HEK293T (cell line): ENCODE measurements at regions not wholly inside any gene's neighbourhood (a gene's known extent, or its start where the extent isn't known, plus 50 kb on each side); places are given as distances from the start of the nearest gene placed in this dataset.

Experiments
- ARNT ChIP-seq: fragments of 450-650 bp; IDR thresholded peaks from 2 replicates; pipeline ENCODE4 v1.6.1; 2017; ENCODE audit warnings: mild to moderate bottlenecking
- BHLHE40 ChIP-seq: fragments of 450-650 bp; IDR thresholded peaks from 2 replicates; pipeline ENCODE4 v1.6.1; 2016; ENCODE audit warnings: mild to moderate bottlenecking, moderate library complexity, borderline replicate concordance
- ELF4 ChIP-seq: fragments of 450-650 bp; IDR thresholded peaks from 2 replicates; pipeline ENCODE4 v1.6.1; 2017; ENCODE audit warnings: antibody characterized with exemption
- FOXA1 ChIP-seq: fragments of 450-650 bp; IDR thresholded peaks from 2 replicates; pipeline ENCODE4 v1.6.1; 2016; ENCODE audit warnings: mild to moderate bottlenecking
- FOXK2 ChIP-seq: fragments of 450-650 bp; IDR thresholded peaks from 2 replicates; pipeline ENCODE4 v1.6.1; 2016; ENCODE audit warnings: mild to moderate bottlenecking
- FOXM1 ChIP-seq: fragments of 450-650 bp; IDR thresholded peaks from 2 replicates; pipeline ENCODE4 v1.6.1; 2017; ENCODE audit warnings: mild to moderate bottlenecking, borderline replicate concordance
- HDGF ChIP-seq: fragments of 450-650 bp; IDR thresholded peaks from 2 replicates; pipeline ENCODE4 v1.6.1; 2017; ENCODE audit warnings: antibody characterized with exemption, borderline replicate concordance
- LEF1 ChIP-seq: fragments of 450-650 bp; IDR thresholded peaks from 2 replicates; pipeline ENCODE4 v1.6.1; 2017; ENCODE audit warnings: mild to moderate bottlenecking, borderline replicate concordance
- NFRKB ChIP-seq: fragments of 450-650 bp; IDR thresholded peaks from 2 replicates; pipeline ENCODE4 v1.6.1; 2016; ENCODE audit warnings: mild to moderate bottlenecking, moderate library complexity
- PKNOX1 ChIP-seq: fragments of 450-650 bp; IDR thresholded peaks from 2 replicates; pipeline ENCODE4 v1.6.1; 2016
- SP1 ChIP-seq: fragments of 450-650 bp; IDR thresholded peaks from 2 replicates; pipeline ENCODE4 v1.6.1; 2017
- SUZ12 ChIP-seq: fragments of 450-650 bp; IDR thresholded peaks from 2 replicates; pipeline ENCODE4 v1.6.1; 2016; ENCODE audit warnings: mild to moderate bottlenecking
- TARDBP ChIP-seq: fragments of 450-650 bp; IDR thresholded peaks from 2 replicates; pipeline ENCODE4 v1.6.1; 2016
- ZNF384 ChIP-seq: fragments of 450-650 bp; IDR thresholded peaks from 2 replicates; pipeline ENCODE4 v1.6.1; 2016

- TF ChIP-seq FOXA1 (no peak), SUZ12 (no peak), NFRKB (no peak), HDGF (no peak), ARNT (no peak), PKNOX1 (no peak), ELF4 (no peak), SP1 (no peak), FOXK2 (no peak), BHLHE40 (no peak), ZNF384 (no peak), FOXM1 (no peak), TARDBP (no peak), LEF1 (no peak)
These were observed 397.8 kb downstream of the FUT8 start for GRCh38 chr14:65810322-65810721.
